Fibroblast of lung (primary cell): ENCODE measurements at regions not wholly inside any gene's neighbourhood (a gene's known extent, or its start where the extent isn't known, plus 50 kb on each side); places are given as distances from the start of the nearest gene placed in this dataset.

Experiments
- DNase-seq, 2 donors: peaks; one replicate each; pipeline versions ENCODE4 v3.0.0 to v3.0.0-alpha.2; 2010; ENCODE audit warnings: low read depth in 2 of 2
- H2AFZ ChIP-seq: 2 replicates; pipeline ENCODE4 v1.5.1; 2012; ENCODE audit warnings: low read length, control low read depth, inconsistent platforms
- H3K27ac ChIP-seq: 2 replicates; pipeline ENCODE4 v1.5.1; 2011; ENCODE audit warnings: low read length, control low read depth; ENCODE audit not compliant: insufficient read depth
- H3K27me3 ChIP-seq: 2 replicates; pipeline ENCODE4 v1.5.1; 2011; ENCODE audit warnings: mild to moderate bottlenecking, low read length; ENCODE audit not compliant: control insufficient read depth, insufficient read depth
- H3K36me3 ChIP-seq: 2 replicates; pipeline ENCODE4 v1.5.1; 2011; ENCODE audit warnings: low read length; ENCODE audit not compliant: control insufficient read depth, insufficient read depth
- H3K4me1 ChIP-seq: 2 replicates; pipeline ENCODE4 v1.5.1; 2011; ENCODE audit warnings: low read length; ENCODE audit not compliant: control insufficient read depth, insufficient read depth; ENCODE audit errors: extremely low read depth
- H3K4me2 ChIP-seq: 2 replicates; pipeline ENCODE4 v1.5.1; 2011; ENCODE audit warnings: low read length, control low read depth; ENCODE audit not compliant: insufficient read depth; ENCODE audit errors: extremely low read depth
- H3K4me3 ChIP-seq, 4 experiments: fragments of 200-600 bp in 1 of 4; sonication (generic) in 1 of 4; replicated peaks in 1 of 4; 2 replicates each; pipeline ENCODE4 v1.5.1; 2011 to 2016; ENCODE audit warnings: low read length in 4 of 4, low read depth in 3 of 4, mild to moderate bottlenecking in 3 of 4, control low read depth in 2 of 4, inconsistent platforms in 1 of 4, mixed read lengths in 1 of 4; ENCODE audit not compliant: insufficient read depth in 1 of 4; ENCODE audit errors: control extremely low read depth in 1 of 4
- H3K79me2 ChIP-seq: 2 replicates; pipeline ENCODE4 v1.5.1; 2012; ENCODE audit warnings: mild to moderate bottlenecking, low read length, inconsistent platforms; ENCODE audit not compliant: control insufficient read depth, insufficient read depth
- H3K9ac ChIP-seq: 2 replicates; pipeline ENCODE4 v1.5.1; 2011; ENCODE audit warnings: mild to moderate bottlenecking, low read length, control low read depth; ENCODE audit not compliant: insufficient read depth
- H3K9me3 ChIP-seq: 2 replicates; pipeline ENCODE4 v1.5.1; 2012; ENCODE audit warnings: low read depth, low read length; ENCODE audit not compliant: control insufficient read depth, insufficient read depth
- H4K20me1 ChIP-seq: 2 replicates; pipeline ENCODE4 v1.5.1; 2011; ENCODE audit warnings: low read length; ENCODE audit not compliant: control insufficient read depth, insufficient read depth; ENCODE audit errors: extremely low read depth
- EZH2 ChIP-seq: IDR thresholded peaks from 2 replicates; pipeline ENCODE4 v1.5.1; 2012; ENCODE audit warnings: low read length, control low read depth, mild to moderate bottlenecking; ENCODE audit errors: missing control alignments
- TF ChIP-seq, protein P1 (sequence below), 2 donors: IDR thresholded peaks in 1 of 2; conservative IDR thresholded peaks in 1 of 2; 1 replicate in 1 of 2; 2 replicates in 1 of 2; pipeline ENCODE4 v1.5.1; 2011 to 2012; ENCODE audit warnings: low read length in 2 of 2, control low read depth in 1 of 2, inconsistent platforms in 1 of 2, low read depth in 1 of 2, mild to moderate bottlenecking in 1 of 2

GRCh38 chr17:12509801-12510200 is 155.9 kb upstream of the MYOCD start:
- H3K27ac ChIP-seq, result no peak overlapping the region
- H3K9me3 ChIP-seq, result no peaks in the 10 kb centered on the region
- no peak overlapping the region for H2AFZ ChIP-seq
- no peaks in the 10 kb centered on the region for H3K79me2 ChIP-seq
- peaks cover 15% of the 10 kb centered on the region for H3K4me1 ChIP-seq
- peak in 1 of 2 donors; percentile 17 for DNase-seq
- no peak overlapping the region for H3K4me2 ChIP-seq
- no peak for TF ChIP-seq EZH2
- TF ChIP-seq, protein P1, sequence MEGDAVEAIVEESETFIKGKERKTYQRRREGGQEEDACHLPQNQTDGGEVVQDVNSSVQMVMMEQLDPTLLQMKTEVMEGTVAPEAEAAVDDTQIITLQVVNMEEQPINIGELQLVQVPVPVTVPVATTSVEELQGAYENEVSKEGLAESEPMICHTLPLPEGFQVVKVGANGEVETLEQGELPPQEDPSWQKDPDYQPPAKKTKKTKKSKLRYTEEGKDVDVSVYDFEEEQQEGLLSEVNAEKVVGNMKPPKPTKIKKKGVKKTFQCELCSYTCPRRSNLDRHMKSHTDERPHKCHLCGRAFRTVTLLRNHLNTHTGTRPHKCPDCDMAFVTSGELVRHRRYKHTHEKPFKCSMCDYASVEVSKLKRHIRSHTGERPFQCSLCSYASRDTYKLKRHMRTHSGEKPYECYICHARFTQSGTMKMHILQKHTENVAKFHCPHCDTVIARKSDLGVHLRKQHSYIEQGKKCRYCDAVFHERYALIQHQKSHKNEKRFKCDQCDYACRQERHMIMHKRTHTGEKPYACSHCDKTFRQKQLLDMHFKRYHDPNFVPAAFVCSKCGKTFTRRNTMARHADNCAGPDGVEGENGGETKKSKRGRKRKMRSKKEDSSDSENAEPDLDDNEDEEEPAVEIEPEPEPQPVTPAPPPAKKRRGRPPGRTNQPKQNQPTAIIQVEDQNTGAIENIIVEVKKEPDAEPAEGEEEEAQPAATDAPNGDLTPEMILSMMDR (conservative IDR thresholded peaks at IDR 0.05 in 1 of 2, IDR thresholded peaks at IDR 0.05 in 1 of 2; ENCODE audit: low read depth in 1 of 2, low read length in 2 of 2), result no peak
- H3K27me3 ChIP-seq, result no peaks in the 10 kb centered on the region
- no peak overlapping the region for H3K9ac ChIP-seq
- H3K36me3 ChIP-seq, result no peaks in the 10 kb centered on the region
- H3K4me3 ChIP-seq, result no peak overlapping the region
- H4K20me1 ChIP-seq, result no peaks in the 10 kb centered on the region

DNA sequence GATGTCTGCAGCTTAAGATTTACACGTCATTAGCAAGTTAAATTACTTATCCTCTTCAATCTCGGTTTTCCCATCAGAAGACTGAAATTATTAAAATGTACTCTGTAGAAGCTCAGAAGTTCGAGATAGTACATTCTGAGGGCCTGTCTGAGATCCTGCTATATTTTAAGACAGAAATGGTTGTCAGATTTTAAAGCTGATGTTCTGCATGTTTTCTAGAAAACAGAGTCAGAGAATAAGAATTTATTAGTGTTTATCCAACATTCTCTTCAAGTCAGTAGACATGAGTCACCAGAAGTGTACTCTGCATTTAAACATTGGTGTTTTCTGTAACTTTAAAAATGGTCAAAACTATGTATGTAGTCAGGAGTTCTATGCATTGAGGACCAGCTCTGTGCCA is 155.2 kb upstream of the MYOCD start:
- no peaks in the 10 kb centered on the region for H3K36me3 ChIP-seq
- peak; percentile 43 to 58 for DNase-seq
- H3K4me3 ChIP-seq, result no peak overlapping the region

DNA sequence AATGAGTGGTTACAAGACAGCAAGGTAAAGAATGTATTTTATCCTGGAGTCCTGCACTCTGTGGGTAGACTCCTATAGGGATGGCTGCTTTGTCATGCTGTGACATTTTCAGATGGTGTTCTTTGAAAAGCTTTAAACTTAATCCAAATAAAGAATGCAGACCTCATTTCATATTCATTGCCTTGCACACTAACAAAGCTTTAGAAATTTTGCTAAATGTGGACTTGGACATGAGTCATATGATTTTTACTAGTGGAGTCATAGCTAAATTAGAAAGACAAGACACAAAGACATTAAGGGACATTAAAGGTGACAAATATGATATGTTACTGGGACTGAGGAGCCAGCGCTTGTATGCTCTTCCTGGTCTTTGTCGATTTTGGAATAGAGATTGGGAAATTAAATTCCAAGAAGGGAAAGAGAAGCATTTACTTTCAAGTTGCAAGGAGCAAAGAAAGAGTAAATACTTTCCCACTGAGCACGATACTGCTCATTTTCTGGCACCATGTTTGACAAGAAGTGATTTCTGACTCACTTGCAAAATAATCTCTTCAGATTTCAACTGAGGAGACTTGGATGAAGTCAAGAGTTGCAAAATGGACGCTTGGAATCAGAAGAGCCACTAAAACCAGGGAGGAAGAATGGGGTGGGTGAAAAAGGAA is 152.9 kb upstream of the MYOCD start:
- DNase-seq, result peak; percentile 64 to 68
- Histone ChIP-seq H3K9me3 (no peaks in the 10 kb centered on the region), H3K4me2 (peak overlapping the region; percentile 0), H3K79me2 (no peaks in the 10 kb centered on the region), H3K27ac (no peak overlapping the region), H2AFZ (peak overlapping the region; percentile 19), H3K9ac (no peak overlapping the region), H3K36me3 (no peaks in the 10 kb centered on the region), H3K4me3 (no peak overlapping the region), H4K20me1 (no peaks in the 10 kb centered on the region), H3K27me3 (no peaks in the 10 kb centered on the region), H3K4me1 (peaks cover 15% of the 10 kb centered on the region)
- TF ChIP-seq, protein P1 (conservative IDR thresholded peaks at IDR 0.05 in 1 of 2, IDR thresholded peaks at IDR 0.05 in 1 of 2; ENCODE audit: low read depth in 1 of 2, low read length in 2 of 2), result no peak
- TF ChIP-seq EZH2, result no peak

More for the DNA sequence above, 155.2 kb upstream of the MYOCD start:
- Histone ChIP-seq H3K4me1 (peaks cover 15% of the 10 kb centered on the region), H3K27me3 (no peaks in the 10 kb centered on the region), H3K9me3 (no peaks in the 10 kb centered on the region), H3K9ac (no peak overlapping the region), H4K20me1 (no peaks in the 10 kb centered on the region), H3K79me2 (no peaks in the 10 kb centered on the region), H3K27ac (no peak overlapping the region), H2AFZ (no peak overlapping the region), H3K4me2 (no peak overlapping the region)
- TF ChIP-seq, protein P1 (conservative IDR thresholded peaks at IDR 0.05 in 1 of 2, IDR thresholded peaks at IDR 0.05 in 1 of 2; ENCODE audit: low read depth in 1 of 2, low read length in 2 of 2), result no peak
- no peak for TF ChIP-seq EZH2
